Suprapubic skin (tissue), 4 donors: ENCODE measurements at regions not wholly inside any gene's neighbourhood (a gene's known extent, or its start where the extent isn't known, plus 50 kb on each side); places are given as distances from the start of the nearest gene placed in this dataset.

Experiments used
- CTCF ChIP-seq, 2 donors: fragments of 200-600 bp in 1 of 2; fragments of 450-650 bp in 1 of 2; sonication (generic) in 1 of 2; IDR thresholded peaks; one replicate each; pipeline ENCODE4 v1.5.1; 2016 to 2019; ENCODE audit warnings: antibody characterized with exemption in 2 of 2, mild to moderate bottlenecking in 1 of 2, moderate library complexity in 1 of 2
- POLR2A ChIP-seq, 2 donors: fragments of 450-650 bp; IDR thresholded peaks; one replicate each; pipeline ENCODE4 v1.6.1; 2017; ENCODE audit warnings: antibody characterized with exemption in 2 of 2, mild to moderate bottlenecking in 2 of 2, moderate library complexity in 2 of 2
- POLR2AphosphoS5 ChIP-seq, 3 donors: sonication (generic); formaldehyde crosslinking; IDR thresholded peaks; one replicate each; pipeline ENCODE4 v1.6.1; 2017; ENCODE audit warnings: antibody characterized with exemption in 3 of 3

GRCh38 chr10:109698086-109698485 lies 225.2 kb downstream of the XPNPEP1 start:
- TF ChIP-seq CTCF (IDR thresholded peaks at IDR 0.05) (no peak), POLR2A (IDR thresholded peaks at IDR 0.05) (no peak), POLR2AphosphoS5 (IDR thresholded peaks at IDR 0.05) (no peak)
